ENCODE measurements at regions not wholly inside any gene's neighbourhood (a gene's known extent, or its start where the extent isn't known, plus 50 kb on each side); places are given as distances from the start of the nearest gene placed in this dataset.
"Not testable (repeated sequence)": the region's sequence is repeated elsewhere in the genome, so short reads cannot be mapped to it uniquely, and the experiment has no call there.

- TF ChIP-seq GABPA (IDR thresholded peaks at IDR 0.05 in 1 of 2, conservative IDR thresholded peaks at IDR 0.05 in 1 of 2) (no peak), FOXA2 (IDR thresholded peaks at IDR 0.05) (no peak), RAD21 (IDR thresholded peaks at IDR 0.05) (no peak), HNF4G (IDR thresholded peaks at IDR 0.05) (no peak), YY1 (IDR thresholded peaks at IDR 0.05) (no peak)
Observed at GRCh38 chr22:11613898-11614755, 3913.9 kb upstream of the OR11H1 start (continued).

GRCh38 chr22:11614798-11615433 lies 3913.1 kb upstream of the OR11H1 start:
- not testable (repeated sequence) for H3K27me3 ChIP-seq (ENCODE audit: control insufficient read depth in 4 of 4, insufficient read depth in 4 of 4, low read length in 3 of 4); H3K9ac ChIP-seq (ENCODE audit: low read depth in 1 of 2, low read length in 2 of 2); H3K36me3 ChIP-seq (ENCODE audit: control insufficient read depth in 4 of 4, insufficient read depth in 3 of 4, low read depth in 1 of 4, low read length in 3 of 4); H3K4me3 ChIP-seq (ENCODE audit: low read depth in 1 of 3, low read length in 3 of 3); H3K4me1 ChIP-seq (ENCODE audit: control insufficient read depth in 4 of 4, insufficient read depth in 4 of 4, low read length in 3 of 4); DNase-seq (ENCODE audit: low spot score); H3K27ac ChIP-seq (ENCODE audit: low read depth in 1 of 2, low read length in 2 of 2)
- peaks cover 0 to 11% (median 5%) of the 10 kb centered on the region in 4 donors for H3K9me3 ChIP-seq (ENCODE audit: control insufficient read depth in 4 of 4, low read length in 3 of 4)
- 76% methylated on average over 20 of the region's 20 CpGs for WGBS

- Histone ChIP-seq H3K27ac (ENCODE audit: low read depth in 1 of 2, low read length in 2 of 2) (no peak overlapping the region), H3K9ac (ENCODE audit: low read depth in 1 of 2, low read length in 2 of 2) (no peak overlapping the region), H3K36me3 (ENCODE audit: control insufficient read depth in 4 of 4, insufficient read depth in 3 of 4, low read depth in 1 of 4, low read length in 3 of 4) (no peaks in the 10 kb centered on the region), H3K27me3 (ENCODE audit: control insufficient read depth in 4 of 4, insufficient read depth in 4 of 4, low read length in 3 of 4) (no peaks in the 10 kb centered on the region), H3K4me3 (ENCODE audit: low read depth in 1 of 3, low read length in 3 of 3) (peak overlapping the region in 1 of 3 donors; percentile 35), H3K4me1 (ENCODE audit: control insufficient read depth in 4 of 4, insufficient read depth in 4 of 4, low read length in 3 of 4) (no peaks in the 10 kb centered on the region), H3K9me3 (ENCODE audit: control insufficient read depth in 4 of 4, low read length in 3 of 4) (peaks cover 0 to 15% (median 5%) of the 10 kb centered on the region in 4 donors)
- DNase-seq (ENCODE audit: low spot score): no peak
- no peak for TF ChIP-seq NR2F2 (IDR thresholded peaks at IDR 0.05)
- TF ChIP-seq RAD21 (IDR thresholded peaks at IDR 0.05): no peak
- TF ChIP-seq FOXA2 (IDR thresholded peaks at IDR 0.05): no peak
- TF ChIP-seq ZBTB33 (IDR thresholded peaks at IDR 0.05): no peak
- no peak for TF ChIP-seq MAX (IDR thresholded peaks at IDR 0.05)
- no peak for TF ChIP-seq CTCF (IDR thresholded peaks at IDR 0.05; ENCODE audit: low read depth, low read length, missing input control)
- no peak for TF ChIP-seq RXRA (IDR thresholded peaks at IDR 0.05)
- no peak for TF ChIP-seq TAF1 (conservative IDR thresholded peaks at IDR 0.05)
- no peak for TF ChIP-seq HNF4A (conservative IDR thresholded peaks at IDR 0.05)
- no peak for TF ChIP-seq EGR1 (IDR thresholded peaks at IDR 0.05; ENCODE audit: low read depth in 2 of 2)
- no peak for TF ChIP-seq YY1 (IDR thresholded peaks at IDR 0.05)
- no peak for TF ChIP-seq JUND (IDR thresholded peaks at IDR 0.05)
- WGBS: 83% methylated on average over 9 of the region's 9 CpGs
Observed at GRCh38 chr22:11616811-11617210, 3911.2 kb upstream of the OR11H1 start.

GRCh38 chr22:11618322-11618662 lies 3909.7 kb upstream of the OR11H1 start:
- DNase-seq (ENCODE audit: low spot score); H3K4me1 ChIP-seq (ENCODE audit: control insufficient read depth in 4 of 4, insufficient read depth in 4 of 4, low read length in 3 of 4); H3K4me3 ChIP-seq (ENCODE audit: low read depth in 1 of 3, low read length in 3 of 3); H3K36me3 ChIP-seq (ENCODE audit: control insufficient read depth in 4 of 4, insufficient read depth in 3 of 4, low read depth in 1 of 4, low read length in 3 of 4); H3K27ac ChIP-seq (ENCODE audit: low read depth in 1 of 2, low read length in 2 of 2); H3K9ac ChIP-seq (ENCODE audit: low read depth in 1 of 2, low read length in 2 of 2); H3K27me3 ChIP-seq (ENCODE audit: control insufficient read depth in 4 of 4, insufficient read depth in 4 of 4, low read length in 3 of 4): not testable (repeated sequence)
- peaks cover 2 to 15% (median 5%) of the 10 kb centered on the region in 4 donors for H3K9me3 ChIP-seq (ENCODE audit: control insufficient read depth in 4 of 4, low read length in 3 of 4)
- 57% methylated on average over 11 of the region's 11 CpGs for WGBS

- H3K27me3 ChIP-seq (ENCODE audit: control insufficient read depth in 4 of 4, insufficient read depth in 4 of 4, low read length in 3 of 4); H3K4me1 ChIP-seq (ENCODE audit: control insufficient read depth in 4 of 4, insufficient read depth in 4 of 4, low read length in 3 of 4); H3K4me3 ChIP-seq (ENCODE audit: low read depth in 1 of 3, low read length in 3 of 3); H3K36me3 ChIP-seq (ENCODE audit: control insufficient read depth in 4 of 4, insufficient read depth in 3 of 4, low read depth in 1 of 4, low read length in 3 of 4); DNase-seq (ENCODE audit: low spot score); H3K27ac ChIP-seq (ENCODE audit: low read depth in 1 of 2, low read length in 2 of 2); H3K9ac ChIP-seq (ENCODE audit: low read depth in 1 of 2, low read length in 2 of 2): not testable (repeated sequence)
- peaks cover 2 to 15% (median 5%) of the 10 kb centered on the region in 4 donors for H3K9me3 ChIP-seq (ENCODE audit: control insufficient read depth in 4 of 4, low read length in 3 of 4)
- WGBS: 65% methylated on average over 14 of the region's 14 CpGs
Observed at GRCh38 chr22:11618688-11619087, 3909.3 kb upstream of the OR11H1 start.
